GM23338 (cell line): ENCODE measurements at regions not wholly inside any gene's neighbourhood (a gene's known extent, or its start where the extent isn't known, plus 50 kb on each side); places are given as distances from the start of the nearest gene placed in this dataset.

Experiments used
- CREB1 ChIP-seq: fragments of 250-450 bp; sonication (Bioruptor Pico); IDR thresholded peaks from 2 replicates; pipeline ENCODE4 v1.5.0; 2020; ENCODE audit warnings: low read depth, mild to moderate bottlenecking, moderate library complexity
- EZH2 ChIP-seq: fragments of 200-600 bp; sonication (generic); IDR thresholded peaks from one replicate; pipeline ENCODE4 v1.8.0; 2017; ENCODE audit warnings: antibody characterized with exemption, mild to moderate bottlenecking, low read depth; ENCODE audit not compliant: unreplicated experiment
- EZH2phosphoT487 ChIP-seq: fragments of 200-600 bp; sonication (generic); IDR thresholded peaks from one replicate; pipeline ENCODE4 v1.8.1; 2018; ENCODE audit warnings: antibody characterized with exemption; ENCODE audit not compliant: unreplicated experiment
- JUNB ChIP-seq: IDR thresholded peaks from one replicate; pipeline ENCODE4 v1.6.1; 2016; ENCODE audit warnings: antibody characterized with exemption; ENCODE audit not compliant: unreplicated experiment
- POLR2AphosphoS5 ChIP-seq: IDR thresholded peaks from 2 replicates; pipeline ENCODE4 v1.6.1; 2016; ENCODE audit warnings: antibody characterized with exemption, low read depth
- ZNF114 ChIP-seq: fragments of 250-450 bp; sonication (Bioruptor Pico); IDR thresholded peaks from 2 replicates; pipeline ENCODE4 v1.5.0; 2020; ENCODE audit warnings: mild to moderate bottlenecking, moderate library complexity
- ZNF331 ChIP-seq: fragments of 250-450 bp; sonication (Bioruptor Pico); IDR thresholded peaks from 2 replicates; pipeline ENCODE4 v1.5.0; 2020; ENCODE audit warnings: low read depth, mild to moderate bottlenecking, moderate library complexity
- TF ChIP-seq, protein P1 (sequence below), 2 experiments: fragments of 200-600 bp in 1 of 2; sonication (generic) in 1 of 2; conservative IDR thresholded peaks; 2 replicates each; pipeline versions ENCODE4 v1.5.1 to v1.6.1; 2016 to 2017; ENCODE audit warnings: antibody characterized with exemption in 2 of 2, low read depth in 2 of 2, mild to moderate bottlenecking in 2 of 2, moderate library complexity in 1 of 2
- TF ChIP-seq, protein P2 (sequence below): IDR thresholded peaks from one replicate; pipeline ENCODE4 v1.6.1; 2018; ENCODE audit warnings: antibody characterized with exemption; ENCODE audit not compliant: unreplicated experiment

DNA sequence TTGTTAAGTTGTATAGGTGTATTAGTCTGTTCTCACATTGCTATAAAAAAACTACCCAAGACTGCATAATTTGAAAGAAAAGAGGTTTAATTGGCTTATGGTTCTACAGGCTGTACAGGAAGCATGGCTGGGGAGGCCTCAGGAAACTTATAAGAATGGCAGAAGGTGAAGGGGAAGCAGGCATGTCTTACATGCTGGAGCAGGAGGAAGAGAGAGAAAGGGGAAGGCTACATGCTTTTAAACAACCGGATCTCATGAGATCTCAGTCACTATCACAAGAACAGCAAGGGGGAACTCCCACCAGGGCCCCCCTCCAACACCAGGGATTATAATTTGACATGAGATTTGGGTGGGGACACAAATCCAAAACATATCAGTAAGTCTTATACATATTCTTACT is 60.5 kb upstream of the OR10AD1 start:
- TF ChIP-seq, protein P1, sequence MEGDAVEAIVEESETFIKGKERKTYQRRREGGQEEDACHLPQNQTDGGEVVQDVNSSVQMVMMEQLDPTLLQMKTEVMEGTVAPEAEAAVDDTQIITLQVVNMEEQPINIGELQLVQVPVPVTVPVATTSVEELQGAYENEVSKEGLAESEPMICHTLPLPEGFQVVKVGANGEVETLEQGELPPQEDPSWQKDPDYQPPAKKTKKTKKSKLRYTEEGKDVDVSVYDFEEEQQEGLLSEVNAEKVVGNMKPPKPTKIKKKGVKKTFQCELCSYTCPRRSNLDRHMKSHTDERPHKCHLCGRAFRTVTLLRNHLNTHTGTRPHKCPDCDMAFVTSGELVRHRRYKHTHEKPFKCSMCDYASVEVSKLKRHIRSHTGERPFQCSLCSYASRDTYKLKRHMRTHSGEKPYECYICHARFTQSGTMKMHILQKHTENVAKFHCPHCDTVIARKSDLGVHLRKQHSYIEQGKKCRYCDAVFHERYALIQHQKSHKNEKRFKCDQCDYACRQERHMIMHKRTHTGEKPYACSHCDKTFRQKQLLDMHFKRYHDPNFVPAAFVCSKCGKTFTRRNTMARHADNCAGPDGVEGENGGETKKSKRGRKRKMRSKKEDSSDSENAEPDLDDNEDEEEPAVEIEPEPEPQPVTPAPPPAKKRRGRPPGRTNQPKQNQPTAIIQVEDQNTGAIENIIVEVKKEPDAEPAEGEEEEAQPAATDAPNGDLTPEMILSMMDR (conservative IDR thresholded peaks at IDR 0.05; ENCODE audit: low read depth in 2 of 2), result no peak
- TF ChIP-seq JUNB (no peak), POLR2AphosphoS5 (no peak), ZNF331 (CRISPR knock-in tag) (no peak), EZH2 (no peak), EZH2phosphoT487 (no peak), CREB1 (CRISPR knock-in tag) (no peak), ZNF114 (no peak)
- TF ChIP-seq, protein P2, sequence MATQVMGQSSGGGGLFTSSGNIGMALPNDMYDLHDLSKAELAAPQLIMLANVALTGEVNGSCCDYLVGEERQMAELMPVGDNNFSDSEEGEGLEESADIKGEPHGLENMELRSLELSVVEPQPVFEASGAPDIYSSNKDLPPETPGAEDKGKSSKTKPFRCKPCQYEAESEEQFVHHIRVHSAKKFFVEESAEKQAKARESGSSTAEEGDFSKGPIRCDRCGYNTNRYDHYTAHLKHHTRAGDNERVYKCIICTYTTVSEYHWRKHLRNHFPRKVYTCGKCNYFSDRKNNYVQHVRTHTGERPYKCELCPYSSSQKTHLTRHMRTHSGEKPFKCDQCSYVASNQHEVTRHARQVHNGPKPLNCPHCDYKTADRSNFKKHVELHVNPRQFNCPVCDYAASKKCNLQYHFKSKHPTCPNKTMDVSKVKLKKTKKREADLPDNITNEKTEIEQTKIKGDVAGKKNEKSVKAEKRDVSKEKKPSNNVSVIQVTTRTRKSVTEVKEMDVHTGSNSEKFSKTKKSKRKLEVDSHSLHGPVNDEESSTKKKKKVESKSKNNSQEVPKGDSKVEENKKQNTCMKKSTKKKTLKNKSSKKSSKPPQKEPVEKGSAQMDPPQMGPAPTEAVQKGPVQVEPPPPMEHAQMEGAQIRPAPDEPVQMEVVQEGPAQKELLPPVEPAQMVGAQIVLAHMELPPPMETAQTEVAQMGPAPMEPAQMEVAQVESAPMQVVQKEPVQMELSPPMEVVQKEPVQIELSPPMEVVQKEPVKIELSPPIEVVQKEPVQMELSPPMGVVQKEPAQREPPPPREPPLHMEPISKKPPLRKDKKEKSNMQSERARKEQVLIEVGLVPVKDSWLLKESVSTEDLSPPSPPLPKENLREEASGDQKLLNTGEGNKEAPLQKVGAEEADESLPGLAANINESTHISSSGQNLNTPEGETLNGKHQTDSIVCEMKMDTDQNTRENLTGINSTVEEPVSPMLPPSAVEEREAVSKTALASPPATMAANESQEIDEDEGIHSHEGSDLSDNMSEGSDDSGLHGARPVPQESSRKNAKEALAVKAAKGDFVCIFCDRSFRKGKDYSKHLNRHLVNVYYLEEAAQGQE, result no peak
